ENCODE measurements at regions not wholly inside any gene's neighbourhood (a gene's known extent, or its start where the extent isn't known, plus 50 kb on each side); places are given as distances from the start of the nearest gene placed in this dataset.

DNA sequence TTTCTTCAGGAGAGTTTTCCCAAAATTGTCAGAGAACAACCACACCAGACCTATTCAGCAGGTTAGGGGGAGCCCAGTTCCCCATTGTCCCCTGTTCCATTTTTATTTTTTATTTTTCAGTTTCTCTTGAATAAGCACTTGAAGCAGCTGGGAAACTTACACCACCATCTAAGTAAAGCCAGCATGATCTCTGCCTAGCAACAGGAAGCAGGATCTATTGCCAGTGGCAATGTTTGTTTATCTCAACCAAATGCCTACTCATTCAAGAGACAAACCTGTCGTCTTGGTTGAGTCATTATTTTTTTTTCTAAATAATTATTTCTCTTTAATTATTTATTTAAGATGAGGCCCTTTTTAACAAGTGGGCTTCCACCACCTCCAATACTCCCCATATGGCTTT lies 379.3 kb downstream of the PLK2 start:
- TF ChIP-seq, protein P1, sequence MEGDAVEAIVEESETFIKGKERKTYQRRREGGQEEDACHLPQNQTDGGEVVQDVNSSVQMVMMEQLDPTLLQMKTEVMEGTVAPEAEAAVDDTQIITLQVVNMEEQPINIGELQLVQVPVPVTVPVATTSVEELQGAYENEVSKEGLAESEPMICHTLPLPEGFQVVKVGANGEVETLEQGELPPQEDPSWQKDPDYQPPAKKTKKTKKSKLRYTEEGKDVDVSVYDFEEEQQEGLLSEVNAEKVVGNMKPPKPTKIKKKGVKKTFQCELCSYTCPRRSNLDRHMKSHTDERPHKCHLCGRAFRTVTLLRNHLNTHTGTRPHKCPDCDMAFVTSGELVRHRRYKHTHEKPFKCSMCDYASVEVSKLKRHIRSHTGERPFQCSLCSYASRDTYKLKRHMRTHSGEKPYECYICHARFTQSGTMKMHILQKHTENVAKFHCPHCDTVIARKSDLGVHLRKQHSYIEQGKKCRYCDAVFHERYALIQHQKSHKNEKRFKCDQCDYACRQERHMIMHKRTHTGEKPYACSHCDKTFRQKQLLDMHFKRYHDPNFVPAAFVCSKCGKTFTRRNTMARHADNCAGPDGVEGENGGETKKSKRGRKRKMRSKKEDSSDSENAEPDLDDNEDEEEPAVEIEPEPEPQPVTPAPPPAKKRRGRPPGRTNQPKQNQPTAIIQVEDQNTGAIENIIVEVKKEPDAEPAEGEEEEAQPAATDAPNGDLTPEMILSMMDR (IDR thresholded peaks at IDR 0.05; ENCODE audit: insufficient read depth, low read depth, low read length): no peak
- no peak for TF ChIP-seq EZH2 (IDR thresholded peaks at IDR 0.05; ENCODE audit: insufficient read depth, low read length)
